NOMO-1 treated with dmso at 0.1 percent for 144 hours (cell line): ENCODE measurements at regions not wholly inside any gene's neighbourhood (a gene's known extent, or its start where the extent isn't known, plus 50 kb on each side); places are given as distances from the start of the nearest gene placed in this dataset.

Source experiments
- DNase-seq: peaks from one replicate; lab custom pipeline; 2025; ENCODE audit not compliant: unreplicated experiment; lab: John Stamatoyannopoulos, UW

- DNase-seq: no peak
Measured at GRCh38 chr3:139870000-139870675, 64.8 kb upstream of the CLSTN2 start.

GRCh38 chr3:139868773-139869172 lies 66.2 kb upstream of the CLSTN2 start:
- no peak for DNase-seq

DNA sequence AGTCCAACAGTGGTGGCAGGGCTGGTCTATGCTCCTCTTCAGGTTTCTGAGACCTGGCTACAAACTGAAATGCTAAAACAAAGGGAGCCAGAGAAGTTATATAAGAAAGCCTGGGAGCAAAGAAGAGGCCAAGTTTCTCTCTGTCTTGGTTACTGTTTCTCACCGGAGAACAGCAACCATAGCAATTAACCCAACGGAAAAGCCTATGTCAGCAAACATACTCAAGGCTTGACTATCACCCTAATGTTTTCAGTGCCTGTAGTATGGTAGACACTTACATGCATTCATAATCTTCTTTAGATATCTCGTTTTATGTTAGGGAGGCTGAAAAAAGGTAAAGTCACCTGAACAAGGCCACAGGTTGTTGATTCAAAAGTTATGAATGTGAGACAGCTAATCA lies 86.3 kb upstream of the CLSTN2 start:
- no peak for DNase-seq

DNA sequence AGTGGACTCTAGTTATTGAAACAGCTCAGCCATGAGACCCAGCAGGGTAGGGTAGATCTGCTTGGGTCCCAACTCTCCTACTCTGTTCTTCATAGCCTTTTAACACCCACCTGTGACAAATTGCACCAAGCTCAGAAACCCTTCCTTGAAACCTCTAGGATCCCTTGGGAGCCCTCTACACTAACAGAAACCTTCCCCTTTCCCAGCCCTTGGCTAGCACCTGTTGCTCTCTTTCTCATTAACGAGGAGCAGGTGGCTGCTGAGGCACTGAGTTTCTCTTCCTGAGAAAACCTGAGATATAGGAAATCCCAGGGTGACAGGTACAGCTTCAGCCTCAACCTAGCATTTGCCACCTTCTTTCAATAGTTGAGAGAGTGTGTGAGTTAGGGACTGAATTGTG lies 88.3 kb upstream of the CLSTN2 start:
- DNase-seq: no peak

DNA sequence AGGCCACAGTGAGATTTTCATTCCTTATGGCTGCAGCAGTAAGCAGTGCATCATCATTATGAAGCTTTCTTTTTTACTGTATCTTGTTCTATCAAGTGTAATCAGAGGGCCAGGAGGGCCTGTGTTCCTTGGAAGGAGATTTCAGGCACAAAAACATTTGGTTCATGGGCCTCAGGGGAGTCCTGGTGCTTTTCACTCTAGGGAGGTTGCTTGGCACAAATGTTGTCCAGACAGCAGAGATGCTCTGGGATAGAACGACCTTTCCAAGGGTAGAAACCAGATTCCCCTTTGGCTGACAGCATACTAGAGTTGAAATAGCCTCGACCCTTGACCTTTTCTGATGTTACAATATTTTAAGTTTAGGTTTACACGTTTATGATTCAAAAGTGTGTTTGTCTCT lies 95.3 kb upstream of the CLSTN2 start:
- no peak for DNase-seq

GRCh38 chr3:139839014-139839413 lies 96.0 kb upstream of the CLSTN2 start:
- no peak for DNase-seq

DNA sequence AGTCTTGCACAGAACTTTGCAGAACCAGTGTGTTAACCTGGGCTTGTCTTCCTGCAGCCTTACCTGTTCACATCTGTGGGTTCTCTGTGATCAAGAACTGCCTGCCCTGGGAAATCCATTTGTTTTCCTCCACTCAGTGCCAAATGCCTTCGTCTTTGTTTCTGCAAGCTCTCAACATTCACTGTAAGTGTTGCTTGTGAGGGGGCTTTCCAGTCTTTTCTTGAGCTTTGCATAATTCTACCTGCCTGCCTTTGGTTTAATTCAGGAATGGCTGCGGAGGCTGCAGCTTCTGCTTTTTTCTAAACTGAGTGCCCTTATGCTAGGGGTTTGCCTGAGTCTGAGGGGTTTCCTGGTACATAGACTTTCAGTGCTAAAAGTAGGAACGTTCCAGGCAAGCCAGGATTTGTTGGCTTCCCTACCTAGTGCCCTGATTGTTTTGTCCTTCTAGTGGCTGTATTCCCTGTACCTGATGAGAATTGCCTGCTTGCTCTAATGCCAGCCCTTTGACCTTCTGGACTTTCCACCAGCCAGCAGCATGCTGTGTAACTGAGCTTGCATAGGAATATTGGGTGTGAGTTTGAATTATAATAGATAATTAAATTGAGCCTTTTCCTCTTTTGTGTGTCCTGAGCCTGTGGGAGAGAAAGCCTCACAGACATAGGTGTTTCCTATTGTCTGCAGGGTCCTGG lies 96.6 kb upstream of the CLSTN2 start:
- no peak for DNase-seq

DNA sequence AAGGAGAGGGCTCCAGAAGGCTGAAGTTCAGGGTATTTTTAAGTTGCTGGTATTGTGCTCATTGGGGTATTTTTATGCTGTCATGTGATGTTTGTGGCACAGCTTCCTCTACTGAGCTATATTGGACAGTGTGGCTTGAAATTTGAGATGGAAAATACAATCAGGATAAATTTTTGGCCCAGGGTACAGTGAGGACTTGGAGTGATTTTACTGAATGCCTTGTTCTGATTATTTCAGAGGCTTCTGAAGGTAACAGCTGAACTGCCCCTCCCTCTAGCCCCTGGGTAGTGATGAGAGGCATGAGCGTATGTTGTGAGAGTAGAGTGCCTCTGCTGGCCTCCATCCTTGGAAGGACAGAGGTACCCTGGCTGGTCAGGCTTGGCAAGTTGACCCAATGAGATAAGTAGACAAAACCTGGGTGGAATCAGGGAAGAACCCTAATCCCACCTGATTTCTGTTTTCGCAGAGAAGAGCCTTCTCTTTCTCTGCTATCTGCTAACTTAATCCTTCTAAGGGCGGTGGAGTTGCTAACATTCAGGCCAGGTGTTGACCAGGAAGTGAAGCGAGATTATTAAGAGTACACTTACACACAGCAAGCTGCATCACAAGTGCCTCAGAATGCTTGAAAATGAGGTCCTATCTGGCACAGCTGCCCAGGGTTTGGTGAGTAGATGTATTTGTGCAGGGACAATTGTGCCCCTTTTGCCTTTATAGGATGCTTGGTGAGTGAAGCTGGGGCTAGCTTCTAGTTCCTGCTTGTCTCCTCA lies 98.1 kb upstream of the CLSTN2 start:
- no peak for DNase-seq

DNA sequence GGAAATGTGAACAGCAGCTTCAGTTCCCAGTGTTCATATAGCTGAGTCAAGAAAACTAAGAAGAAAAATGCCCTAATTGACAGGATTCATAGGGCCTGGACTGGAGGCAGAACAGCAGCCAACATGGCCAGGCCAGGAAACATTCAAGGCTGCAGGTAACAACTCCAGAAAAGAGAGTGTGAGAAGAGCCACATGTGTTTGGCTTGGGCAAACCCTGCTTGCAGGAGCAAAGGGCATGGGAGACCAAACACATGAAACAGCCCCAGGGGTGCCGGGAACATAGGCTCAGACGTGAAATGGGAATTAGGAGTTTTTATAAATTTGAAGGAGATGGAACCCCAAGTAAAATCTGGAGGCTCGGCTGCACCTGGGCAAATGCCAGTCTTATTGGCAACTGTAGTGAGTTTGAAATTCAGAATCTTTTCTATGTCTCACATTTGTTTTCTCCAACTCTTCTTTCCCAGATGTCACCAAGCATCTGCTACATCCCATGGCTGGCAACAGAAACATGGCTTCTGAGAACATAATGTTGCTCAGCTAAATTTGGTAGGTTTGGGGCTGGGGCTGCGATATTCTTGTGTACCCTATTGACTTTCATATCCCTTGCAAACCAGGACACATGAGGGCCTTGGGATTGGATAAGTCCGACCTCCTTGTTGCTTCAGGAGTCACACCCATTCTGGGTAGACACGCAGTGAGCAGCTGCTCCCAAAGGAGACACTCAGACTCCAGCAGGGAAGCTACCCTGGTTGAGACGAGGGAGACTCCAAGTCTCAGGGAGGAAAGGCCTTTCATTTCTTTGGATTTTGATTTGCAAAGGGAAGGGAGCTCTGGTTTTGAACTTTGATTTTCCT lies 98.9 kb upstream of the CLSTN2 start:
- no peak for DNase-seq

GRCh38 chr3:139832998-139833397 lies 102.0 kb upstream of the CLSTN2 start:
- DNase-seq: no peak

- no peak for DNase-seq
Measured at GRCh38 chr3:139830817-139831216, 104.2 kb upstream of the CLSTN2 start.

DNA sequence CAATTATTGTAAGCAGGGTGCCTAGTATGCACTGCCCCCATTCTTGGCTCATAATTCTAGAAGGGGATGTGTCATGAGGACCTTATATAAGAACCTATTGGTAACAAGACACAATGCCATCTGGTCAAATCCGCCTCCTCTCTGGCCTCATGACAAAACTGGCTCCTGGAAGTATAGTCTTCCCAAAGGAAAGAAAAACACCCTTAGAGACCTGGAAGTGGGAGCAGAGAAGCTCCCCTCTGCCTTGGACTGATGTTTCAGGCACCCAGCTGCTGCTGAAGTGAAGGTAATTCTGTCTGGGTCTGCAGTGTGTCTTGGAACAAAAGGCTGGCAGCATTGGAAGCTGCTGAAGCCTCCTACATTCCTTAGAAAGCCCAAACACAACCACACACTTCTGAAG lies 107.2 kb upstream of the CLSTN2 start:
- DNase-seq: no peak

- DNase-seq: no peak
Measured at GRCh38 chr3:139824864-139825263, 110.1 kb upstream of the CLSTN2 start.

GRCh38 chr3:139814646-139815045 lies 120.3 kb upstream of the CLSTN2 start:
- no peak for DNase-seq

DNA sequence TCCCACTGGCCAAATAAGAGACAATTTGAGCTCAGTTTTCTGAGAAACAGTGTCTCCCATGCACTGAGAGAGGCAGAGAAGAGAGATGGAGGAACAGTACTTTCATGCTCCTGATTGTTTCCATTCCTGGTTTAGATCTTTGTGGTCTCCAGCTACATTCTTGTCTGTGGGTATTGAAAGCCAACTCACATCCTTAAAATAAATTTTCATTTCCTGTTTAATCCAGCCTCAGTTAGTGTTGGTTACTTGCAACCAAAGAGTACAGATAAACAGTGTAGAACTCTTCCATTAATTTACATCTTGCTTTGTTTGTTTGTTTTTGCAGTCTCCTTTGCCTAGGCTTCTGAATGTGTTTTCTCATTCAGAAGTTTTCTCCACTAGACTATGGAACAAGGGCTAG lies 123.7 kb upstream of the CLSTN2 start:
- DNase-seq: no peak

DNA sequence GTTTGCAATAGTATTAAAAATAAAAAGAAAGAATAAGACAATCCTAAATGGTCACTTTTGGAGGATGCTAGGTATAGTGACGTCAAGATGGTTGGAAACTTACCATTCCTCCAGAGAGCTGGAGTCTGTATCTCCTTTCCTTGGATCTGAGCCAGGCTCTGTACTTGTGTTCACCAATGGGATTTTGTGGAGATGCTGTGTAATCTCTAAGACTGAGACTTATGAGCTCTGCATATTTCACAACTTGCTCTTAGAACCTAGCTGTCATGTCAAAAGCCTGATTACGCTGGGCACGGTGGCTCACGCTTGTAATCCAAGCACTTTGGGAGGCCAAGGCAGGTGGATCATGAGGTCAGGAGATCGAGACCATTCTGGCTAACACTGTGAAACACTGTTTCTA lies 126.8 kb upstream of the CLSTN2 start:
- DNase-seq: no peak

GRCh38 chr3:139803294-139803693 lies 125.5 kb upstream of the NMNAT3 start:
- no peak for DNase-seq

DNA sequence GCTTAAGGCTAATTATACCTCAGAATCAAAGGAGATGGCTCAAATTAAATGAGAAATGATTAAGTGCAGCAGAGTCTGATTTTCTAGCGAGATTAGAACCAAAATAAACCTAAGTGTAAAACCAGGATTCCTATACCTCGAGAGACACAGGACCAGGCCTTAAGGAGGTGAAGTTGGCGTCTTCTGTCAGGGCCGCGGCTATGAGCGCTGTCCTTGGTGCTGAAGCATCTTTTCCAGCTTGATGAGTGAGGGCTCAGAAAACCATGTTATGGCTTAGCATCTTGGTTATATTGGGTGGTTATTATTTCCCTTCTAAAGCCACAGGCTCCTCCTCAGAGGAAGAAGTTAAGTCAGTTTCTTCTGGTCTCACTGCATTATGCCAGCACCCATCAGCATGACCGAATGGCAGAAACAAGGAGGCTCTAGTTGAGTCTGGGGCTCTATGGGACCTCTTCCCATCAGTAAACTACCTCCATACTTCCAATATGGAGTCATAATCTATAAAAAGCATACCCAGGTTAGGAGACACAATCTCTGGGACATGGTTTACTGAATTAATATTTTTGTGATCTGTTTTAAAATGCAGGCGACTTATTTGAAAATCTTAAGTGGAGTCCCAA lies 120.1 kb upstream of the NMNAT3 start:
- DNase-seq: peak; percentile 38

GRCh38 chr3:139794469-139795265 lies 116.9 kb upstream of the NMNAT3 start:
- no peak for DNase-seq

GRCh38 chr3:139793408-139793807 lies 115.6 kb upstream of the NMNAT3 start:
- DNase-seq: no peak
